SK-N-SH treated with all-trans-retinoic acid at 6 μM for 48 hours (cell line): ENCODE measurements at regions not wholly inside any gene's neighbourhood (a gene's known extent, or its start where the extent isn't known, plus 50 kb on each side); places are given as distances from the start of the nearest gene placed in this dataset.

ENCODE experiments used
- ESRRG ChIP-seq: fragments of 250-450 bp; sonication (Bioruptor Pico); IDR thresholded peaks from 2 replicates; pipeline ENCODE4 v1.6.1; 2021; ENCODE audit warnings: mild to moderate bottlenecking
- PPARA ChIP-seq: fragments of 250-450 bp; sonication (Bioruptor Pico); IDR thresholded peaks from 2 replicates; pipeline ENCODE4 v1.5.0; 2020; ENCODE audit warnings: mild to moderate bottlenecking, borderline replicate concordance
- RARB ChIP-seq: fragments of 250-450 bp; sonication (Bioruptor Pico); IDR thresholded peaks from 2 replicates; pipeline ENCODE4 v1.8.0; 2021; ENCODE audit warnings: mild to moderate bottlenecking, moderate library complexity

- TF ChIP-seq RARB (CRISPR knock-in tag) (no peak), PPARA (CRISPR knock-in tag) (no peak), ESRRG (CRISPR knock-in tag) (no peak)
Observed at GRCh38 chr6:144395826-144396225, 110.7 kb downstream of the UTRN start.
